Activated T-cell treated with anti-CD3 and anti-CD28 coated beads for 4 hours (primary cell): ENCODE measurements at regions not wholly inside any gene's neighbourhood (a gene's known extent, or its start where the extent isn't known, plus 50 kb on each side); places are given as distances from the start of the nearest gene placed in this dataset.
"Not testable (repeated sequence)": the region's sequence is repeated elsewhere in the genome, so short reads cannot be mapped to it uniquely, and the experiment has no call there.

Source experiments
- DNase-seq: peaks from one replicate; pipeline ENCODE4 v3.0.0-alpha.2; 2020

DNA sequence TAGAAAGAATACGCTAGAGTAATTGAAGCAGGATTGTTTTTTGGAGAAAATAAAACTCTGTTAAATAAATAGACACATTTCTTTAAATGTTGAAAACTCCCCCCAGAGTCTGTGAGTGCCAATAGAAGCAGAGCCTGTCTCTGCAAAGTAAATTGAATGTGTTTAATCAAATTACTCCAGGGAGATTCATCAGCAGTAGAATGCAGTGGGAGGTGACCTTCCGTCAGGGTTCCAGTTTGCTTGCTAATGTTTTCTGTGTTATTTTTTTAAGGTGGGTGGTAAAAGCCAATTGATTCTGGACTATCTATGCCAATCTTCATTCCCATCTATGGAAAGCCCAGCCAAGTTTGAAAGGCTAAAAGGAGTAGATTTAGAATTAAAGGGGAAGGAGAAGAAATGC is 612.4 kb upstream of the GRM7 start:
- DNase-seq: no peak

DNA sequence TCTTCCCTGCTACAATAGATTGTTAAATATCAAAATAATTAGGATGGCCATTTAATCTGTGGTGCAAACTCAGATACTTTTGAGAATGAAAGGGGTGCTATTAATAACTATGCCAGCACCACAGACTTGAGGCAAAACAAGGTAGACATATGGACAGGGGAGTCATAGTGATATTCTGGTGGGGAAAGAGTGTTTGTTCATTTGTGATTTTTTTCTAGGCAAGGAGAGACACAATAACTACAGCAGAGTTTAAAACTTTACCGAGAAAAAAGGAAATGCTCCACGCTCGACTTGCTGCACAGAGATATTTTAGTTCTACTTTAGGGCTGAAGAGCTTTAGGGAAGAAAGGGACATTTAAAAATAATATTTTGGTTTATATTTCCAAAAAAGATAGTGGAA is 611.2 kb upstream of the GRM7 start:
- no peak for DNase-seq

DNA sequence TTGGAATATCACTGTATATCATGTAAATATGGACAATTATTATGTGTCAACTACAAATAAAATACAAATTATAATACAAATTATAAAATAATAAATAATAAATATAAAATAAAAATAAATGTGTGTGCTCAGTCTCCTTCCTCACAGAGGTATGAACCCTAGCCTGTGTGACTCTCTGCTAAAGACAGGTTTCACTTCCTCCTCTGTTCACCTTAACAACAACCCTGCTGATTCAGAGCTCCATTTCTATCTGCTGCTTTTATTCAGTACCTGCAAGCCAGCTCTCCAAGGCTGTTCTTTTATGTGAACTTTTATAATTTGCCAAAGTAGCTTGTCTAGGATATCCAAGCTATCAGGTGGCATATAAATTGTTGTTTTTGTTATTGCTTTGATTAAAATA is 610.7 kb upstream of the GRM7 start:
- no peak for DNase-seq

DNA sequence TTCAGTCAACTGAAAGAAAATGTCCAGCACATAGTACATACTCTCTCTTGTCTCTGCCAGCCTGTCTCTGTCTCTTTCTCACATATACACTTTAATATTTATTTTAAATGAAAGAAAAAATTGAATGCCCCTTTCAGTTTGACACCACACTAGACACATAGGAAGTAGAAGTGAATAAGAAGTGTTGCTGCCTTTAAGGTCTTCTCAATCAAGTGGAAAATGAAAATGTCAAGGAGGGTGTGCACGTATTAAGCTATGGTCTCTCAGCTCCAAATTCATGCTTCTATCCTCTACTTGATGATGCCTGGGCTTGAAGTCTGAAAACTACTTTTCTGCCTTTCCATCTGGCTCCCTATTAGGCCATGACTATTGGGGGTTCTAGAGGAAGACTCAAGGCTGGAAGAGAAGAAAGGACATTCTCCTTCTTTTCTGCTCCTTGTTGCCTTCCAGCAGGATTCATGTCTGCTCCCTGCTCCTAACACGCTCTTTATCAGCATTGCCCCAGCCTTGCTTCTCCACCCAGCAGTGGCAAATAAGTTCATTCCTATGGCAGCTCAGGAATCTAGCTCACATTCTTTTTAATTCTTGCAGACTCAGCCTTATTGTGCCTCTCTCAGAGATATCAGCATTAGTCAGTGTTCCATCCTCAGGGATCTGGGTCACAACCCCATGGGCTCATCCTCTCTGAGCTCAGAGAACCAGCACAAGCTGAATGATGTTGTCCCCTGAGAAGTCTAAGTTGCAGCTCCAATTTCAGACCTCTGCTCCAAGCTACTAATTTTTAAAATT is 609.1 kb upstream of the GRM7 start:
- no peak for DNase-seq

DNA sequence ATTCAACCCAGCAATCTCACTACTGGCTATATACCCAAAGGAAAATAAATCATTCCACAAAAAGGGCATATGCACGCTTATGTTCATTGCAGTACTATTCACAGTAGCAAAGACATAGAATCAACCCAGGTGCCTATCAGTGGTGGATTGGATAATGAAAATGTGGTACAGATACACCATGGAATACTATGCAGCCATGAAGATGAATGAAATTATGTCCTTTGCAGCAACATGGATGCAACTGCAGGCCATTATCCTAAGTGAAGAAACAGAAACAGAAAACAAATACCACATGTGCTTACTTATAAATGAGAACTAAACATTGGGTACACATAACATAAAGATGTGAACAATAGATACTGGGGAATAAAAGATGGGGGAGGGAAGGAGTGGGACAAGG is 606.4 kb upstream of the GRM7 start:
- DNase-seq: no peak

DNA sequence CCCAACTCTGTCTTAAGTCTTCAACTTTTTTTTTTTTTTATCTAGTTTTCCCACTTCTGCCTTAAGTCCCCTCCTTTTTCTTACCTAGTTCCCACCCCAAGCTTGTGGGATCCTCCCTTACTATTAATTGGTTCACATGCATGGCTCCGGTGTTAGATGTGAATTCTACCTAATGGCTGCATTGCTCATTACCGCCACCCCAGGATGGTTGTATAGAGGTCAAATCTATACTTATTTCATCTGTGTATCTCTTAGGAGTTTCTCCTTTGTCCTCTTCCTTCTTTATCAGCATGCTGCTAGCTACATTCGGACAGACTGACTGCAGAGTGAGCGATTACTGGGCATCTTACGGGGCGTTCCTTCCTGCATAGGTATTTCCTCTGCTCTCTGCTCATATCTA is 605.7 kb upstream of the GRM7 start:
- no peak for DNase-seq

DNA sequence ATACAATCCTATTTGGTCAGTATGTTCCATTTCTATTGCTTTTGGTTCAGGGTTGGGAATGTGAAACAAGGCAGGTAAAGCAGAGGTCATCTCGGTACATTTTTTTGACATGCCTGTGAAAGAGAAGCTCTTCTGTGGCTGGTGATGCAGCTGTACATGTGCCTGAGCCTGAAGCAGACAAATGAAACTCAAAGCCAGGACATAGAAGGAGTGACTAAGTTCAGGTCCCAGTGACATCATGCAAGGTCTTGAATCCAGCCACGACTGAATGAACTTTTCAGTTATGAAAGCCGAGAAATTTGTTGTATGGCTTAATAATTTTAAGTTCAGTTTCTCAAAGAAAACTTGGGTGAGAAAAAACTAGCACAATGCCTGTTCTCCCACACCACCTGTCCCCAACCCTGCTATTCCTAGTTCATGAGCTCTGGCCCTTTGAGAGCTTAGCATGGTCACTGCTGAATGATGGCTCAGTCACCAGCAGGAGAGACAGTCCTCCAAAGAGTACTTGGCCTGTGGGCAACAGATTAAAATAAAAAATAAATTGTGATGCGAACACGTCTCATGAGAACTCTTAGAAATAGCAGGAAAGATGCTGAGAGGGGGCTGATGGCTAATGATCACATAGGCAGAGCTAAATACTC is 600.2 kb upstream of the GRM7 start:
- no peak for DNase-seq

DNA sequence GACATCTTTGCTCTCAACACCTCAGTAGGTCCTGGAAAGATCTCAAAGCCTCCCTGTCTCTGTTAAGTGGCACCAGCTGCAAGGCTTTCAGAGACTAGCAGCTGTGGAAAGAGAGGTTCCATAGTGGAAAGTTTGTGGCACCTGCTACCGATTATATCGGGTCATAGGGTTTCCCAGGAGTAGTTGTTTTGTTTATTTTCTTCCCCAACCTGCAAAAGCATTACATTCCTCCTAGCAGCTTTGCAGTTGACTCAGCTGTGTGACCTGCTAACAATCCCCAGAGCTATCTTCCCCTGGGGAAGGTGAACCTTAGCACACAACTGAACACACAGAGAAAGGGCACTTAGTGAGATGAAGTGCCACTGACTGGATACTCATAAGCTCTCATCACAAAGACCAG is 598.9 kb upstream of the GRM7 start:
- DNase-seq: no peak

DNA sequence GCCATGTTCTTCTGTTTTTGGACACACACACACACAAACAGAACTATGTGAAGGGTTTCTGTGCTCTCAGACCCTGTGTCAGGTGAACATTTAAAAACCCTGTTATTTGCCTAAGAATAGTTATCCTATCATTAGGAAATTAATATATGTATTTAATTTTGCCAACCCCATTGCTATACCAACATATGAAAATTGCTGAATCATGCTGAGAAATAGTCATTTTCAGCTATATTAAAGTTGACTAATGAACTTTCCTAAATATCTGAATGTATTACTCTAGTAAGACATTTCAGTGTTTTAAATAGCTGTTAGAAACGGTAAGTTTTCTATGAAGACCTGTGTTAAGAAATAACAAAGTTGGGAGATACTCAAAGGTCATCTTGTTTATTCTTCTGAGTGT is 596.9 kb upstream of the GRM7 start:
- DNase-seq: no peak

DNA sequence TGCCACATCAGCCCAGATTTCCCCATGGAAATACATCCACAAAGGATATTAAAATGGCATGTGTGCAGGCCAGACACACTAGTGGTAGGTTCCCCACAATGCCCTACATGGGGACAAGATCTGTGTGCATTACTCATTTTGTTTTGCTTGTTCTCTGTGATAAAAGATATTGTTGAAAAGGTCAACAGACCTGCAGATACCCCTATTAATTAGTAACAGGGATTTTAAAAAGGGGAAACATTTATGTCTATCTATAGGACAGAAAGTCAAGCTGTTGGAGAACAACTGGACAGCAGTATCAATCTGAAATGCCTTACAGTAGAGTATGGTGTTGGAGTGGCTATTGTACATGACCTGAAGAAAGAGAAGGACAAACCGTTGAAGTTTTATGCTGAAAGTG is 596.0 kb upstream of the GRM7 start:
- DNase-seq: no peak

DNA sequence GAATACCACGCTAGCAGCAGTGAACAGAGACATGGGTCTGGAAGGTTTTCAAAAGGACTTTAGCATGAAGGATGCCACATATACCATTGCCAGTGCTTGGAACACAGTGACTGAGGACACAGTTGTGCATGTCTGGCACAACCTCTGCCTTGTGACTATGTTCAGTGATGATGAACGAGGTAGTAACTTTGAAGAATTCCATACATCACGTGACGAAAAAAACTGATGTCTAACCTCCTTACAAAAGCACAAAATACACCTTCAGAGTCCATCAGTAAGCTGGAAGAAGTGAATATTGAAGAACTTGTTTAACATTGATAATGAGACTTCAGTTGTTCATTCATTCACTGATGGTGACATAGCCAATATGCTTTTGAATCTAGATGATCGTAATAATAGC is 594.8 kb upstream of the GRM7 start:
- no peak for DNase-seq

DNA sequence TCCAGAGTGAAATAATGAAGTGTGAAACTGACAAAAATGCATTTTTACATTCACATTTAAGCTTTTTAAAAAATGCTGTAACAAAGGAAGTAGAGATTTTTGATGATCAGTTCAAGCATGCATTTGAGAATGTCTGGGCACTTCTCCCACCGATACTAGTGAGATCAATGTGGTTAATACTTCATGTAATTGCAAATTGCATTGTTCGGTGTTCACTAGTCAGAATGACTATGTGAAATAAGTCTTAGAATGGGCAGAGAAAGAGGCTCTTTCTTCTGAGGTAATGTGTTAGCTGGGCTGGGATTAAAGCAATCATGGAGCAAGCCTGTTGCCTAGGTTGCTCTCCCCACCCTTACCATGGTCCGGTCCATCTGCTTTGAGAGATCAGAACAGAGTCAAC is 587.0 kb upstream of the GRM7 start:
- DNase-seq: no peak

DNA sequence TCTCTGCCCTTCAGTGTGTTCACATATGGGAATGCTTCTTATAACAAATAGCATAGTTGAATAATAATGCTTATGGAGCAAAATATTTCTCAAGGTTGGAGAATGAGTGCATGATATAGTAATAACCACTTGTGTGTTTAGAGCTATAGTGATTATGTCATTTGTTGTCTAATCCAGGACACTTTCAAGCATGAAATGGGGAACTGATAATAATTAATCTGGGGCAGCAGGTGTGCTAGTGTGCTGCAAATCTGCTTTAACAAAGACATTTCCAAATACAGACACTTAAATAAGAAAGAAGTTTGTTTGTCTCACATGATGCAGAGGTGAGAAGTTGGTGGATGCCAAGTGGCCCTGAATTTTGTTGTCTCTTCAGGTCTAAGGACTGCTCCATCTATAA is 579.3 kb upstream of the GRM7 start:
- DNase-seq: no peak

DNA sequence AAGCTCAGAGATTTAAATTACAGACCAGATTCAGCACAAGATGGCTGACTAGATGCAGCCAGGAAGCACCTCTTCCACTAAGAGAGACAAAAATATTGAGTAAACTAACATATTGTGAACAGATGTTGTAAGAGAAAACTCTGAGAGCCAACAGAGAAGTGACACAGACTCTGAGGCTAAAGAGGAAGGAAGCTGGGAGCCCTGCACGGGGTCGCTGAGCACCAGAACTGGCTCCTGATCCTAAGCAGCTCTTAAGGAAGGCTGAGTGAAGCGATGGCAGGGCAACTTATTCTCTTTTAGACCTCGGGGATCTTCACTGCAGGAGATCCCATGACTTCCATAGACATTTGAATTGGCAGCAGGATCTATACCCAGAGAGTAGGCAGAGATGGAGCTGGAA is 578.0 kb upstream of the GRM7 start:
- no peak for DNase-seq

DNA sequence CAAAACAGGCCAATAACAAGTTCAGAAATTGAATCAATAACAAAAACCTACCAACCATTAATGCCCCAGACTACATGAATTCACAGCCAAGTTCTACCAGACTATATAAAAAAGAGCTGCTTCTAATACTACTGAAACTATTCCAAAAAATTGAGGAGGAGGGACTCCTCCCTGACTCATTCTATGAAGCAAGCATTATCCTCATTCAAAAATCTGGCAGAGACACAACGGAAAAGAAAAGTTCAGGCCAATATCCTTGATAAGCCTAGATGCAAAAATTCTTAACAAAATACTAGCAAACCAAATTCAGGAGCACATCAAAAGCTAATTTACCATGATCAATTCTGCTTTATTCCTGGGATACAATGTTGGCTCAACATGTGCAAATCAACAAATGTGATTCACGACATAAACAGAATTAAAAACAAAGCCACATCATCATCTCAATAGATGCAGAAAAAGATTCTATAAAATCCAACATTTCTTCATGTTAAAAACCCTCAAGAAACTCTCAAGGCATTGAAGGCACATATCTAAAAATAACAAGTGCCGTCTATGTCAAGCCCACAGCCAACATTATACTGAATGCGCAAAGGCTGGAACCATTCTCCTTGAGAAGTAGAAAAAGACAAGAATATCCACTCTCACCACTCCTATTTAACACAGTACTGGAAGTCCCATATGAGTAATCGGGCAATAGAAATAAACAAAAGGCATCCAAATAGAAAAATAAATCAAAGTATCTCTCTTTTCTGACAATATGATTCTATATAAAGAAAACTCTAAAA is 573.6 kb upstream of the GRM7 start:
- DNase-seq: no peak

DNA sequence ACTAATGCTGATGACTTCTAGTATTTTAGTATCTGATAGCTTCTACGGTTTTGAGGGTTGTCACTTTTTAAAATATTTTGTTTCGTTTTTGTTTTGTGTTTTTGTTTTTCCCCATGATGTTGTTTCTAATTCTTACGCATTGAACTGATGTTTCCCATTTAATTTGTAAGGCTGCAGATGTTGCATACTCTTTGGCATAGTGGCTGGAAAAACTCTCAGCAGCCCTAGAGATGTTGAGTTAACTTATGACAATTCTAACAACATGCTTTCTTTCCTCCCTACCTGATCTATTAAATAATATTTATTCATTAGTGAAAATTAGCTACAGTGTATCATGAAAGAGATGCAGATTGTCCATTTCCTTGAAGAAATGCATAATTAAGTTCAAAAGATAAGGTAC is 559.3 kb upstream of the GRM7 start:
- DNase-seq: no peak

DNA sequence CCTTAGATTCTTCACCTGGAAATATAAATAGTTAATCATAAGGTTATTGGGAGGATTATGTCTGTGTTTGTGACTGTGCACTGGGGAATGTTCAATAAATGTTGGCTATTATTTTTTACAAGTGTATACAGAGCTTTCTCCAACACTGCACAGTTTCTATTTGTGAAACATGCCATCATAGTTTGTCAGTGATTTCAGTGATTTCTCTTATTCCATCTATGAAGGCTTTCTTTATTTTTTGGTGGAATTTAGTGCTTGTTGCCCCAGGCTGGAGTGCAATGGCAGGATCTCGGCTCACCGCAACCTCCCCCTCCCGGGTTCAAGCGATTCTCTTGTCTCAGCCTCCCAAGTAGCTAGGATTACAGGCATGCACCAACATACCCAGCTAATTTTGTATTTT is 545.0 kb upstream of the GRM7 start:
- DNase-seq: no peak

DNA sequence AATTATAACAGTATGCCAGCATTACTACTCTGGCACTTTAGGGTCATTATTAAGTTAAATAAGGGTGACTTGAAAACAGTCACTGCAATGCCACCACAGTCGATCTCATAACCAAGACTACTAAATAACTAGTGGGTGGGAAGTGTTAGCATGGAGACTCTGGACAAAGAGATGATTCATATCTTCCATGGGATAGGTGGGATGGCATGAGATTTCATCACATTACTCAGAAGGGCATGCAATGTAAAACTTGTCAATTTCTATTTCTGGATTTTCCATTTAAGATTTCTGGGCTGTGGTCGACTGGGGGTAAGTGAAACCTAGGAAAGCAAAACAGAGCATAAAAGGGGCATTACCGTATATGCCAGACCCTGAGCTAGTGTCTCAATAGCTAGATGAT is 538.9 kb upstream of the GRM7 start:
- DNase-seq: no peak

DNA sequence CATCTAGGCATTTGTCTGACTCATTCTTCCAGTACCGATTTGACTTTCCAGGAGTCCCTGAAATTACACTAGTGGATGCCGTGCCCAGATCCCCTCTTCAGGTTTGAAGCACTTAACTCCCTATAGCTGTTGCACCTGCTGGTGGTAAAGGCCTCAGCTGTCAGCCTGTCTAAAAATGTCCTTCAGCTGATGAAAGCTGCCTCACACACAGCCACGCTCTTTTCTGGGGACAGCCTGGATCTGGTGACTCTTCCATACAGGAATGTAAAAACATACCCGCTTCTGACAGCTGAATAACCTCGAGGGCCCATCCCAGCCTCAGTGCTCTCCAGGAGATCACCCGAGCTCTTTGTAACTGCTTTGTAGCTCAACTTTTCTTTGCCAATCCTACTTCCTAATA is 534.1 kb upstream of the GRM7 start:
- no peak for DNase-seq

DNA sequence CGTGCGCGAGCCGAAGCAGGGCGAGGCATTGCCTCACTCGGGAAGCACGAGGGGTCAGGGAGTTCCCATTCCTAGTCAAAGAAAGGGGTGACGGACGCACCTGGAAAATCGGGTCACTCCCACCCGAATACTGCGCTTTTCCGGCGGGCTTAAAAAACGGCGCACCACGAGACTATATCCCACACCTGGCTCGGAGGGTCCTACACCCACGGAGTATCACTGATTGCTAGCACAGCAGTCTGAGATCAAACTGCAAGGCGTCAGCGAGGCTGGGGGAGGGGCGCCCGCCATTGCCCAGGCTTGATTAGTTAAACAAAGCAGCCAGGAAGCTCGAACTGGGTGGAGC is 520.0 kb upstream of the GRM7 start:
- not testable (repeated sequence) for DNase-seq

DNA sequence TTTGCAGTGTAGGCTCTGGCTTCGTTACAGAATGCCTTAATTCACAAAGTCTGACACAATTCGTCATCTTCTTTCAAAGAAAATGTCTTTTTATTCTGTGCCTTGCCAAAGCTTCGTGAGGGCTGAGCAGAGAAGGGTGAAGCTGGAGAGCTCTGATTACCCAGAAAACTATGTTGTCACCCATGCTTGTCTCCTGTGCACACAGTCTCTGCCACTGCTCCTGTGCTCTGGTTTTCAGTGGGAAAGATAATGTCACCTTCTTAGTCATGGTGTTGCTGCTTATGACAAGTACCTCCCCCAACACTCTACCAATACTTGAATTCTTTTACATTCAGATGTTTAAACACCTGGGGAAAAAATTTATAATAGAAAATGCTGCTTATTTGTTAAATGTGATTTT is 509.2 kb upstream of the GRM7 start:
- DNase-seq: no peak

DNA sequence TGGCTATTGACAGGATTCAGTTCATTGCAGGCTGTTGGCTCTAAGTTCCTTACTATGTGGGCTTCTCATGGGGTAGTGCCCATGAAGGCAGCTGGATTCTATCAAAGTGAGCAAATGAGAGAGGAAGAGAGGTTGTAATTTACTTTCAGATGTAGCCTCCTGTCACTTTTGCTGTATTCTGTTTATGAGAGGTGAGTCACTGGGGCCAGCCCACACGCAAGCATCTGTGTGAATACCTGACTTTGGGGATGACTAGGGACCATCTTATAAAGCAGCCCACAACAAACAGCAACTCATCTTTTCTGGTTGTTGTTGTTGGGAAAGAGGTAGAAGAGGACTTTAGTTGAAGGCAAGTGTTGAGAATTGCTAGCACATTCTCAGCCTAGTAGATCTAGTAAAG is 506.3 kb upstream of the GRM7 start:
- no peak for DNase-seq

DNA sequence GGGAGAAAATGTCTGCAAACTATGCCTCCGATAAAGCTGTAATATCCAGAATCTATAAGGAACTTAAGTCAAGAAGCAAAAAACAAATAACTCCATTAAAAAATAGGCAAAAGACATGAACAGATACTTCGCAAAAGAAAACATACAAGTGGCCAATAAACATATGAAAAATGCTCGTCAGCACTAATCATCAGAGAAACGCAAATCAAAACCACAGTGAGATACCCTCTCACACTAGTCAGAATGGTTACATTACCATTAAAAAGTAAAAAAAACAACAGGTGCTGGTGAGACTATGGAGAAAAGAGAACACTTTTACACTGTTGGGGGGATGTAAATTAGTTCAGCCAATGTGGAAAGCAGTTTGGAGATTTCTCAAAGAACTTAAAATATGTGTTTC is 498.5 kb upstream of the GRM7 start:
- DNase-seq: no peak

DNA sequence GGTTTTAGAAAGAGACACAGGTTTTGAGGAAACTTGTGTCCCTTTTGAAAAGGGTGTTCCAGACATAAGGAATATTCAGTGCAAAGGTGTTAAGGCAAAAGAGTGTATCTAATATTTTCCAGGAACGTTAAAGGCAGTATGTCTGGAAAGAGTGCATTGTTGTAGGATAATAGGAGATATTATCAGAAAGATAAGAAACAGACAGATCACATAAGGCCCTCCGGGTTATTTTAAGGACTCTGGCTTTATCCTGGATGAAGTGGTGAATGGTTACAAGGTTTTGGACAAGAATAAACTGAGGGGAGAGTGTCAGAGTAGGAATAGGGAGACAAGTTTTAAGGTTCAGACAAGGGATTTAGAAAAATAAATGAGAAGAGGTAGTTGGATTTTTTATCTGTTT is 493.7 kb upstream of the GRM7 start:
- no peak for DNase-seq
